Kidney epithelial cell (primary cell): ENCODE measurements at regions not wholly inside any gene's neighbourhood (a gene's known extent, or its start where the extent isn't known, plus 50 kb on each side); places are given as distances from the start of the nearest gene placed in this dataset.

Source experiments
- DNase-seq: peaks from one replicate; pipeline ENCODE4 v3.0.0-alpha.2; 2010; ENCODE audit warnings: low read depth
- H3K27me3 ChIP-seq: 2 replicates; pipeline ENCODE4 v1.6.0; 2011; ENCODE audit warnings: low read length; ENCODE audit not compliant: control insufficient read depth, insufficient read depth
- H3K36me3 ChIP-seq: 2 replicates; pipeline ENCODE4 v1.5.1; 2011; ENCODE audit warnings: low read length; ENCODE audit not compliant: control insufficient read depth, insufficient read depth
- H3K4me3 ChIP-seq: 2 replicates; pipeline ENCODE4 v1.5.1; 2011; ENCODE audit warnings: low read depth, mild to moderate bottlenecking, control low read depth, low read length
- CTCF ChIP-seq: IDR thresholded peaks from 2 replicates; pipeline ENCODE4 v1.5.1; 2011; ENCODE audit warnings: mild to moderate bottlenecking, moderate library complexity, low read length, control low read depth, inconsistent platforms; ENCODE audit not compliant: insufficient read depth, poor library complexity, severe bottlenecking

DNA sequence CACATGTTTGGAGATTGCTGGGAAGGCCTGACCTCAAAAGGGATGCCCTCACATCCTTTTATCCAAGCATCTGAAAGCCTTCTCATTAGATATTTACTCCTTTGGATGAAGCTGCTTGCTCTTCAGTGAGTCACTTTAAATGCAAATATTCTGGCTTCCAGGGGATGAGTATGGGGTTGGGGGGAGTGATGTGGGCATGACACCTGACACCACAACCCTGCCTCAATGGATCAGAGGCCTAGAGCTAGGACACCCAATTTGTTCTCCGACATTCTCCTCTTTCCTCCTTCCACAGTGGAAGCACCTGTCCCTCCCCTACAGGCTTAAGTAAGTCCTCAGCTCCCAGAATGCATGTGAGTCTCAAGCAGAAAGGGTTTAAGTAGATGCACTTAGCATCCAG, 238.3 kb downstream of the OMA1 start:
- H3K36me3 ChIP-seq = no peaks in the 10 kb centered on the region
- H3K4me3 ChIP-seq = no peak overlapping the region
- no peak for TF ChIP-seq CTCF
- no peak for DNase-seq
- no peaks in the 10 kb centered on the region for H3K27me3 ChIP-seq

- TF ChIP-seq CTCF = no peak
- Histone ChIP-seq H3K36me3 (no peaks in the 10 kb centered on the region), H3K27me3 (no peaks in the 10 kb centered on the region), H3K4me3 (no peak overlapping the region)
- no peak for DNase-seq
Measured at GRCh38 chr1:58307431-58307830, 239.1 kb downstream of the OMA1 start.

DNA sequence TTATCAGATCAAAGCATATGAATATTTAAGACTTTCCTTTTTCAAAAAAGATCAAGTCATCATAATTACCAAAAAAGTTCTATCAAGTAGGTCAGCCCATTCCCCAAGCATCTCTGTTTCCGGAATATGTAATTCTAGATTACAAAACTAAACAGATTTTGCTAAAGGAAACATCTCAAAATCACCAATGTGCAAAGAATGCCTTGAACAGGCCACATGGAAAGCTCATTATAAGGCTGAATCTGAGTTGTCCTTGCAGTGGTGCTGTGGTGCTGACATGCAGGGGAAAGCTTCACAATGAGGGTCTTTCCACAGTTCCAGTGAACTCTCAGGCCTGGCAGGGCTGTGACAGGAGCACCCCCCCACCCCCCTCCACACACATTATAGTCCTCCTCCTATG, 240.9 kb downstream of the OMA1 start:
- Histone ChIP-seq H3K4me3 (no peak overlapping the region), H3K27me3 (no peaks in the 10 kb centered on the region), H3K36me3 (no peaks in the 10 kb centered on the region)
- DNase-seq = no peak
- no peak for TF ChIP-seq CTCF

- Histone ChIP-seq H3K4me3 (no peak overlapping the region), H3K27me3 (no peaks in the 10 kb centered on the region), H3K36me3 (no peaks in the 10 kb centered on the region)
- TF ChIP-seq CTCF = no peak
- no peak for DNase-seq
Measured at GRCh38 chr1:58304346-58304975, 242.1 kb downstream of the OMA1 start.

- DNase-seq = no peak
- Histone ChIP-seq H3K4me3 (no peak overlapping the region), H3K36me3 (no peaks in the 10 kb centered on the region), H3K27me3 (no peaks in the 10 kb centered on the region)
- no peak for TF ChIP-seq CTCF
Measured at GRCh38 chr1:58303841-58304240, 242.7 kb downstream of the OMA1 start.

- Histone ChIP-seq H3K4me3 (no peak overlapping the region), H3K27me3 (no peaks in the 10 kb centered on the region), H3K36me3 (no peaks in the 10 kb centered on the region)
- no peak for DNase-seq
- no peak for TF ChIP-seq CTCF
Measured at GRCh38 chr1:58293388-58293787, 253.1 kb downstream of the OMA1 start.
